ENCODE measurements at regions not wholly inside any gene's neighbourhood (a gene's known extent, or its start where the extent isn't known, plus 50 kb on each side); places are given as distances from the start of the nearest gene placed in this dataset.

DNA sequence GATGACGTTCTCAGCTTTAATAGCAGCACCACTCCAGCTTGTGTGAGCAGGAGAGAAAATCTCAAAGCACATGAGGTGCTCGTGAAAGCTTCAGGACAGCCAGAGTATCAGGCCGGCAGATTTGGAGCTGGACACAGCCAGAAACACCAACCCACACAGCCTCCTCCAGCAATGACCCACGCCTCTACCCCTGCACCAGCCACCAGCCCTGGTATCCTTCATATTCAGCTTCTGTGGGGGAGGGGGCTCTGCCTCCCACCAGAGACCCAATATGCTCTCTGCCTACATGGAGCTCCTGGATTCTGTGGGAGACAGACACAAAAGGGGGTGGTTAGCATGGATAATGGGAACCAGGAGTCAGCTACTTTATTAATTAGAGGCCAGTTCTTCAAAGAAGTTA, 133.6 kb upstream of the FMN2 start (continued):
- TF ChIP-seq NRF1 (IDR thresholded peaks at IDR 0.05; ENCODE audit: low read depth, low read length) = no peak

DNA sequence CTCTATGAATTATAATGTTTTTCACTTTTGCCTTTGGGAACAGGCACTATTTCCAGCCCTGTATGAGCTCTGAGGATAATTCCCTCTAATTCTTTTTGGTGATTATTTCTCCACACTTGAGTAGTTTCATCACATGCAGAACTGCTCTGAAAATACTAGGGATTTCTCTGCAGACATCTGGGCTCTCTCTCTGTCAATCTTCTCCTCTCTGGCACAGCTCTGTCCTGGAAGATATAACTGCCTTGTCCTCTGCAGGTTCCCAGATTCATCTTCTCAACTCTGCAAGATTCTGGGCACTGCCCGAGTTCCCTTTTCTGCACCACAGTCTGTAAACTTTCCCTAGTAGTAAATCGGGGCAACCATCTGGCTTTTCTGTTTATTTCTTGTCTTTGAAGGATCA, 131.3 kb upstream of the FMN2 start:
- Histone ChIP-seq H4K91ac (replicated peaks; ENCODE audit: insufficient read length, low read length) (no peak overlapping the region), H3K4ac (replicated peaks; ENCODE audit: insufficient read length, low read depth, low read length) (no peak overlapping the region)
- FAIRE-seq = no peak
- TF ChIP-seq SP4 (IDR thresholded peaks at IDR 0.05; ENCODE audit: low read length) (no peak), CHD2 (IDR thresholded peaks at IDR 0.05; ENCODE audit: low read length) (no peak), ATF2 (IDR thresholded peaks at IDR 0.05; ENCODE audit: low read length) (no peak), RAD21 (IDR thresholded peaks at IDR 0.05 in 1 of 2, conservative IDR thresholded peaks at IDR 0.05 in 1 of 2; ENCODE audit: low read depth in 2 of 2, low read length in 2 of 2) (no peak), E2F6 (IDR thresholded peaks at IDR 0.05) (no peak)

More for the DNA sequence above, 131.3 kb upstream of the FMN2 start:
- no peaks in the 10 kb centered on the region for H3K27me3 ChIP-seq (replicated peaks in 1 of 4; ENCODE audit: control insufficient read depth in 3 of 4, extremely low read depth in 1 of 4, insufficient read depth in 3 of 4, low read length in 3 of 4)
- no peak overlapping the region for H3K14ac ChIP-seq (ENCODE audit: insufficient read length)
- H3K4me3 ChIP-seq (ENCODE audit: extremely low read depth in 1 of 4, insufficient read depth in 2 of 4, low read depth in 3 of 4, low read length in 4 of 4) = no peak overlapping the region
- no peak overlapping the region for H2BK12ac ChIP-seq (ENCODE audit: low read depth, low read length)
- no peaks in the 10 kb centered on the region for H3K36me3 ChIP-seq (ENCODE audit: control insufficient read depth in 2 of 4, insufficient read depth in 4 of 4, low read length in 3 of 4)
- H2BK120ac ChIP-seq (replicated peaks; ENCODE audit: low read depth, low read length) = no peak overlapping the region
- H3K79me1 ChIP-seq (ENCODE audit: low read depth, low read length) = no peaks in the 10 kb centered on the region
- no peak overlapping the region for H3K27ac ChIP-seq (ENCODE audit: low read depth, low read length)
- no peak overlapping the region for H3K23ac ChIP-seq (ENCODE audit: insufficient read length)
- no peak overlapping the region for H4K8ac ChIP-seq (ENCODE audit: extremely low read depth, insufficient read depth, low read length)
- no peaks in the 10 kb centered on the region for H3K9me3 ChIP-seq (ENCODE audit: insufficient read depth in 2 of 2, low read depth in 1 of 2, low read length in 1 of 2)
- H2BK5ac ChIP-seq (ENCODE audit: low read depth, low read length) = no peak overlapping the region
- no peak for DNase-seq (ENCODE audit: low read depth in 1 of 2, low spot score in 2 of 2)
- H3K79me2 ChIP-seq (ENCODE audit: control insufficient read depth in 1 of 2, insufficient read depth in 2 of 2, low read length in 2 of 2) = no peaks in the 10 kb centered on the region
- H3K23me2 ChIP-seq (ENCODE audit: low read depth, low read length) = no peaks in the 10 kb centered on the region
- no peak overlapping the region for H3K18ac ChIP-seq (ENCODE audit: extremely low read depth, low read length)
- H3K4me2 ChIP-seq (ENCODE audit: insufficient read depth in 1 of 2, low read depth in 2 of 2, low read length in 2 of 2) = no peak overlapping the region
- H4K20me1 ChIP-seq (replicated peaks in 1 of 2; ENCODE audit: control insufficient read depth in 1 of 2, insufficient read depth in 2 of 2, low read length in 2 of 2) = no peaks in the 10 kb centered on the region
- H4K5ac ChIP-seq (ENCODE audit: insufficient read length, low read depth, low read length) = no peak overlapping the region
- ChIA-PET POLR2A (ENCODE audit: partially characterized antibody) (no interaction called here), CTCF (ENCODE audit: partially characterized antibody) (interaction anchor here (1.7 to 7.4 kb wide), 4 partner anchors 8 to 45 kb away, joined by 4 to 73 read pairs (median 7); no protein-coding TSS in a partner anchor)
- H2BK15ac ChIP-seq (ENCODE audit: low read length) = no peak overlapping the region
- no peak overlapping the region for H2BK20ac ChIP-seq (ENCODE audit: low read length)
- H3K9ac ChIP-seq (replicated peaks in 1 of 4; ENCODE audit: extremely low read depth in 1 of 4, low read depth in 3 of 4, low read length in 3 of 4) = no peak overlapping the region
- no peaks in the 10 kb centered on the region for H3K4me1 ChIP-seq (replicated peaks in 1 of 4; ENCODE audit: control insufficient read depth in 3 of 4, insufficient read depth in 4 of 4, low read length in 3 of 4)
- no peak overlapping the region for H3K56ac ChIP-seq (replicated peaks; ENCODE audit: insufficient read length, low read depth, low read length)
- H2AFZ ChIP-seq (ENCODE audit: low read length) = no peak overlapping the region
- no peak overlapping the region for H2AK5ac ChIP-seq (ENCODE audit: low read depth, low read length)
- 91% methylated on average over 2 of the region's 2 CpGs; no CpG with 5 or more reads in 1 of the 2 experiments for WGBS, 2 experiments (ENCODE audit: extremely low coverage in 1 of 2, insufficient coverage in 1 of 2, insufficient read length in 1 of 2, insufficient replicate concordance in 2 of 2, low coverage in 1 of 2, low lambda C conversion rate in 2 of 2, missing lambda C conversion rate in 1 of 2)

Measured in H1 (cell line).